PC-9 (cell line): ENCODE measurements at regions not wholly inside any gene's neighbourhood (a gene's known extent, or its start where the extent isn't known, plus 50 kb on each side); places are given as distances from the start of the nearest gene placed in this dataset.

Source experiments
- BruUV-seq: library from RNA; stranded (reverse); fragments of 400-500 nt; replicated peaks from 2 replicates; lab custom pipeline; 2021; lab: Mats Ljungman, UMichigan
- CTCF ChIA-PET: fragments of 300-600 bp; sonication (Branson Sonifier 250); formaldehyde crosslinking; loops from one replicate; lab custom pipeline; 2022; ENCODE audit warnings: antibody characterized with exemption; lab: Charles Lee
- POLR2A ChIA-PET: fragments of 300-600 bp; sonication (Branson Sonifier 250); formaldehyde crosslinking; loops from one replicate; lab custom pipeline; 2022; ENCODE audit warnings: antibody characterized with exemption; ENCODE audit not compliant: unreplicated experiment; lab: Charles Lee
- DNase-seq, 2 experiments: peaks; one replicate each; pipeline versions ENCODE4 v3.0.0 to v3.0.0-alpha.2; 2015 to 2022; ENCODE audit warnings: mixed read lengths in 1 of 2
- H2AFZ ChIP-seq: fragments of 200-600 bp; sonication (generic); 2 replicates; pipeline ENCODE4 v1.8.1; 2017; ENCODE audit warnings: antibody characterized with exemption
- H3F3A ChIP-seq: fragments of 200-600 bp; sonication (generic); 2 replicates; pipeline ENCODE4 v1.8.1; 2017; ENCODE audit warnings: antibody characterized with exemption, mild to moderate bottlenecking, low read depth; ENCODE audit not compliant: insufficient read depth
- H3K27ac ChIP-seq: fragments of 200-600 bp; sonication (generic); 2 replicates; pipeline ENCODE4 v1.6.1; 2016; ENCODE audit warnings: mixed run types
- H3K27me3 ChIP-seq: fragments of 200-600 bp; sonication (generic); 2 replicates; pipeline ENCODE4 v1.6.1; 2016; ENCODE audit warnings: low read depth, mixed run types; ENCODE audit not compliant: insufficient read depth
- H3K36me3 ChIP-seq: fragments of 200-600 bp; sonication (generic); 2 replicates; pipeline ENCODE4 v1.6.1; 2016; ENCODE audit warnings: low read depth, mixed run types
- H3K4me1 ChIP-seq: fragments of 200-600 bp; sonication (generic); replicated peaks from 2 replicates; pipeline ENCODE4 v1.6.1; 2016; ENCODE audit warnings: mixed run types; ENCODE audit not compliant: insufficient read depth
- H3K4me2 ChIP-seq: fragments of 200-600 bp; sonication (generic); 2 replicates; pipeline ENCODE4 v1.6.1; 2017; ENCODE audit warnings: mixed run types
- H3K4me3 ChIP-seq: fragments of 200-600 bp; sonication (generic); 2 replicates; pipeline ENCODE4 v1.6.1; 2016; ENCODE audit warnings: mixed run types
- H3K79me2 ChIP-seq: fragments of 200-600 bp; sonication (generic); 2 replicates; pipeline ENCODE4 v1.6.1; 2017; ENCODE audit warnings: low read depth, mixed run types
- H3K9me2 ChIP-seq: fragments of 200-600 bp; sonication (generic); 2 replicates; pipeline ENCODE4 v1.8.1; 2017; ENCODE audit warnings: mild to moderate bottlenecking; ENCODE audit not compliant: insufficient read depth
- H3K9me3 ChIP-seq: fragments of 200-600 bp; sonication (generic); 2 replicates; pipeline ENCODE4 v1.8.1; 2016; ENCODE audit warnings: low read depth; ENCODE audit not compliant: insufficient read depth
- H4K20me1 ChIP-seq: fragments of 200-600 bp; sonication (generic); 2 replicates; pipeline ENCODE4 v1.8.1; 2017; ENCODE audit not compliant: insufficient read depth
- CTCF ChIP-seq: fragments of 200-600 bp; sonication (generic); conservative IDR thresholded peaks from 2 replicates; pipeline ENCODE4 v1.6.1; 2017; ENCODE audit warnings: mixed run types, antibody characterized with exemption, mild to moderate bottlenecking, moderate library complexity
- EZH2 ChIP-seq: fragments of 200-600 bp; sonication (generic); IDR thresholded peaks from 2 replicates; pipeline ENCODE4 v1.8.0; 2017; ENCODE audit warnings: antibody characterized with exemption, low read depth
- intact Hi-C: fragments of 100-400 bp; cut with micrococcal nuclease; formaldehyde crosslinking; loops from one replicate; pipeline ENCODE4 v1.10.0; 2022; ENCODE audit not compliant: unreplicated experiment

GRCh38 chr6:11428371-11428770 is 109.2 kb upstream of the TMEM170B start:
- Histone ChIP-seq H3K9me2 (no peaks in the 10 kb centered on the region), H2AFZ (peak overlapping the region; percentile 64), H3K9me3 (no peaks in the 10 kb centered on the region), H3K27ac (peak overlapping the region; percentile 80), H3F3A (peaks cover 23% of the 10 kb centered on the region), H3K4me1 (peaks cover 87% of the 10 kb centered on the region), H4K20me1 (no peaks in the 10 kb centered on the region), H3K27me3 (no peaks in the 10 kb centered on the region), H3K36me3 (no peaks in the 10 kb centered on the region), H3K4me3 (no peak overlapping the region), H3K79me2 (no peaks in the 10 kb centered on the region), H3K4me2 (peak overlapping the region; percentile 63)
- ChIA-PET POLR2A (interaction anchor here (0.6 to 0.9 kb wide), 4 partner anchors 72 to 225 kb away, joined by 3 to 8 read pairs (median 3); no protein-coding TSS in a partner anchor), CTCF (no interaction called here)
- no peak for TF ChIP-seq EZH2
- TF ChIP-seq CTCF = no peak
- BruUV-seq = TSS peak; percentile 71
- DNase-seq = no peak
- intact Hi-C loops = loop anchor here (1.0 to 2.0 kb wide), 4 partner anchors 35 to 222 kb away; no protein-coding TSS in a partner anchor

GRCh38 chr6:11427723-11428245 is 109.8 kb upstream of the TMEM170B start:
- no peaks in the 10 kb centered on the region for H4K20me1 ChIP-seq
- H3K9me3 ChIP-seq = no peaks in the 10 kb centered on the region
- H2AFZ ChIP-seq = peak overlapping the region; percentile 64; the same call in 1 of the 2 replicates
- DNase-seq = peak; percentile 52 to 63
- peaks cover 23% of the 10 kb centered on the region for H3F3A ChIP-seq
- intact Hi-C loops = loop anchor here (1.0 to 2.0 kb wide), 4 partner anchors 34 to 221 kb away; no protein-coding TSS in a partner anchor
- H3K4me2 ChIP-seq = peak overlapping the region; percentile 63
- BruUV-seq = TSS peak; percentile 74
- peak overlapping the region; percentile 38 for H3K4me3 ChIP-seq
- peaks cover 81% of the 10 kb centered on the region for H3K4me1 ChIP-seq
- H3K36me3 ChIP-seq = no peaks in the 10 kb centered on the region
- CTCF ChIA-PET = no interaction called here
- H3K9me2 ChIP-seq = no peaks in the 10 kb centered on the region
- POLR2A ChIA-PET = interaction anchor here (0.5 kb wide), 1 partner anchor 194 kb away, joined by 3 read pairs; no protein-coding TSS in a partner anchor
- no peak for TF ChIP-seq CTCF
- TF ChIP-seq EZH2 = no peak
- no peaks in the 10 kb centered on the region for H3K27me3 ChIP-seq
- H3K27ac ChIP-seq = peak overlapping the region; percentile 80
- H3K79me2 ChIP-seq = no peaks in the 10 kb centered on the region

GRCh38 chr6:11427091-11427722 is 110.3 kb upstream of the TMEM170B start:
- Histone ChIP-seq H3K4me3 (peak overlapping the region; percentile 38), H3K36me3 (no peaks in the 10 kb centered on the region), H2AFZ (no peak overlapping the region), H3K79me2 (no peaks in the 10 kb centered on the region), H3F3A (peaks cover 23% of the 10 kb centered on the region), H4K20me1 (no peaks in the 10 kb centered on the region), H3K9me2 (no peaks in the 10 kb centered on the region), H3K27me3 (no peaks in the 10 kb centered on the region), H3K27ac (peak overlapping the region; percentile 80), H3K4me1 (peaks cover 75% of the 10 kb centered on the region), H3K4me2 (peak overlapping the region; percentile 63), H3K9me3 (no peaks in the 10 kb centered on the region)
- intact Hi-C loops = no loop called here
- POLR2A ChIA-PET = interaction anchor here (0.5 to 1.0 kb wide), 2 partner anchors 109 to 194 kb away, joined by 3 to 5 read pairs; no protein-coding TSS in a partner anchor
- no peak for TF ChIP-seq CTCF
- no peak for DNase-seq
- no TSS peak for BruUV-seq
- CTCF ChIA-PET = no interaction called here
